OCI-LY7 (cell line): ENCODE measurements at regions not wholly inside any gene's neighbourhood (a gene's known extent, or its start where the extent isn't known, plus 50 kb on each side); places are given as distances from the start of the nearest gene placed in this dataset.

Experiments
- BruUV-seq: library from RNA; stranded (reverse); fragments of 400-500 nt; replicated peaks from 2 replicates; lab custom pipeline; 2021; lab: Mats Ljungman, UMichigan
- CTCF ChIA-PET: fragments of 300-600 bp; sonication (Branson Sonifier 250); formaldehyde crosslinking; loops from one replicate; lab custom pipeline; 2022; ENCODE audit warnings: antibody characterized with exemption; ENCODE audit not compliant: unreplicated experiment; lab: Charles Lee
- POLR2A ChIA-PET: fragments of 300-600 bp; sonication (Branson Sonifier 250); formaldehyde crosslinking; loops from one replicate; lab custom pipeline; 2022; ENCODE audit warnings: antibody characterized with exemption; lab: Charles Lee
- DNase-seq: peaks from one replicate; pipeline ENCODE4 v3.0.0-alpha.2; 2015; ENCODE audit warnings: low spot score
- H2AFZ ChIP-seq: fragments of 200-600 bp; sonication (generic), shearing (Covaris generic); 2 replicates; pipeline ENCODE4 v1.6.1; 2014; ENCODE audit warnings: mild to moderate bottlenecking, antibody characterized with exemption, low read length, moderate library complexity
- H3K27ac ChIP-seq: fragments of 200-600 bp; sonication (generic); 2 replicates; pipeline ENCODE4 v1.5.1; 2014; ENCODE audit warnings: mixed run types, low read depth, mild to moderate bottlenecking, moderate library complexity, low read length, inconsistent platforms; ENCODE audit not compliant: poor library complexity, severe bottlenecking
- H3K36me3 ChIP-seq: fragments of 200-600 bp; sonication (generic); 2 replicates; pipeline ENCODE4 v1.6.1; 2014; ENCODE audit warnings: mild to moderate bottlenecking, antibody characterized with exemption, low read length, moderate library complexity, mixed read lengths; ENCODE audit not compliant: insufficient read depth
- H3K4me1 ChIP-seq: fragments of 200-600 bp; sonication (generic); 2 replicates; pipeline ENCODE4 v1.5.1; 2014; ENCODE audit warnings: mild to moderate bottlenecking, low read length; ENCODE audit not compliant: insufficient read depth, poor library complexity, severe bottlenecking
- H3K4me2 ChIP-seq: fragments of 200-600 bp; sonication (generic); 2 replicates; pipeline ENCODE4 v1.6.1; 2014; ENCODE audit warnings: mild to moderate bottlenecking, low read length
- H3K4me3 ChIP-seq: fragments of 200-600 bp; sonication (generic); 2 replicates; pipeline ENCODE4 v1.5.1; 2014; ENCODE audit warnings: mild to moderate bottlenecking, low read depth, low read length; ENCODE audit not compliant: poor library complexity, severe bottlenecking
- H3K79me2 ChIP-seq: fragments of 200-600 bp; sonication (generic); 2 replicates; pipeline ENCODE4 v1.6.1; 2016; ENCODE audit warnings: low read depth, mild to moderate bottlenecking, low read length, moderate library complexity, mixed read lengths; ENCODE audit not compliant: insufficient read depth
- H3K9me2 ChIP-seq: fragments of 200-600 bp; sonication (generic); 2 replicates; pipeline ENCODE4 v1.6.1; 2016; ENCODE audit warnings: mild to moderate bottlenecking, low read length, mixed read lengths; ENCODE audit not compliant: insufficient read depth
- H3K9me3 ChIP-seq: fragments of 200-600 bp; sonication (generic); 2 replicates; pipeline ENCODE4 v1.6.1; 2014; ENCODE audit warnings: mild to moderate bottlenecking, mixed run types, low read length, mixed read lengths
- H4K20me1 ChIP-seq: fragments of 200-600 bp; sonication (generic); 2 replicates; pipeline ENCODE4 v1.6.1; 2014; ENCODE audit warnings: mild to moderate bottlenecking, antibody characterized with exemption, low read length, moderate library complexity, mixed read lengths; ENCODE audit not compliant: insufficient read depth
- EZH2phosphoT487 ChIP-seq: fragments of 200-600 bp; sonication (generic); IDR thresholded peaks from 2 replicates; pipeline ENCODE4 v1.6.1; 2018; ENCODE audit warnings: low read depth, borderline replicate concordance, mild to moderate bottlenecking, mixed run types, antibody characterized with exemption, low read length, moderate library complexity, mixed read lengths
- intact Hi-C: fragments of 100-400 bp; cut with micrococcal nuclease; formaldehyde crosslinking; loops from one replicate; pipeline ENCODE4 v1.10.0; 2022; ENCODE audit not compliant: unreplicated experiment
- TF ChIP-seq, protein P1 (sequence below): fragments of 200-600 bp; sonication (generic); conservative IDR thresholded peaks from 2 replicates; pipeline ENCODE4 v1.5.1; 2014; ENCODE audit warnings: mild to moderate bottlenecking, antibody characterized with exemption, low read length, moderate library complexity, mixed read lengths

DNA sequence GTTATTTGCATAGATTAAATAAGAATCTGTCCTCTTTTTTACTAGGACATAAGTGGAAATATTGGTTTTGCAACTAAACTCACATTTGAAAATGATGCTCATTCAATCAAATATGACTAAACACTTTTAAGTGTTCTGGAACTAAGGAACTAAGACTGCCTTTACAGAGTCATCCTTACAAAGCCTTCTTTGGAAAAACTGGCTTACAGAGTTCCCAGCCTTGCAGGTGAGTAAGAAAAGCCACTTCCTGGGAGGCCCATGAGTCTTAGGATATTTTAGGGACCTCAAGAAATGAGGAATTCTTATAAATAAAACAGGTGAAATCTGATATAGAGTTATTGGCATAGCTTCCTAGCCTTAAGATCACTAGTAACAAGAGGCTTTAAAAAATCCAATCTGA is 135.5 kb downstream of the ALOX5 start:
- H3K36me3 ChIP-seq: no peaks in the 10 kb centered on the region

DNA sequence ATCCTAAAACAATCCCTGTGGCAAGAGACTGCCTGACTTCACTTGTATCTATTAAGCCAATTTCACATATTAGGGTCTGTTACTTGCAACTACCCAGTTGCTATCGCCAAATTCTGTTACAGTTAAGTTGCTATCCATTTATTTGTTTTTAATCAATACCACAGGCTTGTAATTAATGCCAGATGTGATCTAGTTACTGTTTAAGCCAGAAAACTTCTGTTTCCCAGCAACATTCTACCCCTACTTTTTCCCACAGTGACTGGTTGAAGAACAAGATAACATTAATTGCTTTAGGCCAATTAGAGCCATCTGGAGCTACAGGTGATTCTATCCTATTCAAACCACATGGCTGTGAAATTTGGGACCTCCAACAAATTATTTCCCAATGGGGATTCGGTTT is 131.3 kb downstream of the ALOX5 start:
- Histone ChIP-seq H3K4me1 (no peaks in the 10 kb centered on the region), H3K4me2 (no peak overlapping the region), H3K36me3 (no peaks in the 10 kb centered on the region), H2AFZ (no peak overlapping the region), H4K20me1 (no peaks in the 10 kb centered on the region), H3K79me2 (no peaks in the 10 kb centered on the region), H3K27ac (no peak overlapping the region), H3K9me3 (no peaks in the 10 kb centered on the region), H3K4me3 (no peak overlapping the region), H3K9me2 (no peaks in the 10 kb centered on the region)
- ChIA-PET POLR2A (no interaction called here), CTCF (no interaction called here)
- BruUV-seq: no TSS peak
- intact Hi-C loops: no loop called here
- TF ChIP-seq EZH2phosphoT487: no peak
- TF ChIP-seq, protein P1, sequence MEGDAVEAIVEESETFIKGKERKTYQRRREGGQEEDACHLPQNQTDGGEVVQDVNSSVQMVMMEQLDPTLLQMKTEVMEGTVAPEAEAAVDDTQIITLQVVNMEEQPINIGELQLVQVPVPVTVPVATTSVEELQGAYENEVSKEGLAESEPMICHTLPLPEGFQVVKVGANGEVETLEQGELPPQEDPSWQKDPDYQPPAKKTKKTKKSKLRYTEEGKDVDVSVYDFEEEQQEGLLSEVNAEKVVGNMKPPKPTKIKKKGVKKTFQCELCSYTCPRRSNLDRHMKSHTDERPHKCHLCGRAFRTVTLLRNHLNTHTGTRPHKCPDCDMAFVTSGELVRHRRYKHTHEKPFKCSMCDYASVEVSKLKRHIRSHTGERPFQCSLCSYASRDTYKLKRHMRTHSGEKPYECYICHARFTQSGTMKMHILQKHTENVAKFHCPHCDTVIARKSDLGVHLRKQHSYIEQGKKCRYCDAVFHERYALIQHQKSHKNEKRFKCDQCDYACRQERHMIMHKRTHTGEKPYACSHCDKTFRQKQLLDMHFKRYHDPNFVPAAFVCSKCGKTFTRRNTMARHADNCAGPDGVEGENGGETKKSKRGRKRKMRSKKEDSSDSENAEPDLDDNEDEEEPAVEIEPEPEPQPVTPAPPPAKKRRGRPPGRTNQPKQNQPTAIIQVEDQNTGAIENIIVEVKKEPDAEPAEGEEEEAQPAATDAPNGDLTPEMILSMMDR: no peak
- DNase-seq: no peak

More for the DNA sequence above, 135.5 kb downstream of the ALOX5 start:
- H3K4me3 ChIP-seq: no peak overlapping the region
- ChIA-PET POLR2A (no interaction called here), CTCF (no interaction called here)
- H3K9me2 ChIP-seq: no peaks in the 10 kb centered on the region
- no peak overlapping the region for H2AFZ ChIP-seq
- no peaks in the 10 kb centered on the region for H3K9me3 ChIP-seq
- H3K79me2 ChIP-seq: no peaks in the 10 kb centered on the region
- no peak overlapping the region for H3K4me2 ChIP-seq
- no TSS peak for BruUV-seq
- H3K27ac ChIP-seq: no peak overlapping the region
- intact Hi-C loops: no loop called here
- no peaks in the 10 kb centered on the region for H4K20me1 ChIP-seq
- DNase-seq: no peak
- TF ChIP-seq, protein P1: no peak
- TF ChIP-seq EZH2phosphoT487: no peak
- H3K4me1 ChIP-seq: no peaks in the 10 kb centered on the region

DNA sequence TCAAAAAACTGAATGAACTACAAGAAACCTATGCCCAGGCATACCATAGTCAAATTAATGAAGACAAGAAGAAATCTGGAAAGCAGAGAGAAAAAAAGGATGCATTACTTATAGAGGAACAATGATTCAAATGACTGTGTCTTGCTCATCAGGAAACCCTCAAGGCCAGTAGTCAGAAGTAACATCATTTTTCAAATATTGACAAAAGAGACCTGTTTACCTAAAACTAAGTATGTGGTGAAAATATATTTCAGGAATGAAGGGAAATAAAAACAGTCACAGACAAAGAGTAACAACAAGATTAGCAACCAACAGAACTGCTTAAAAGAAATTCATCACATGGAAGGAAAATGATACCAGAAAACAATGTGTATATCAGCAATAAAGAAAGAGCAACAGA is 128.4 kb downstream of the ALOX5 start:
- ChIA-PET CTCF (no interaction called here), POLR2A (no interaction called here)
- intact Hi-C loops: no loop called here
- H4K20me1 ChIP-seq: no peaks in the 10 kb centered on the region
- H3K4me2 ChIP-seq: no peak overlapping the region
- BruUV-seq: no TSS peak
- no peaks in the 10 kb centered on the region for H3K4me1 ChIP-seq
- DNase-seq: no peak
- no peaks in the 10 kb centered on the region for H3K9me2 ChIP-seq
- no peak overlapping the region for H3K27ac ChIP-seq
- H2AFZ ChIP-seq: no peak overlapping the region
- no peaks in the 10 kb centered on the region for H3K9me3 ChIP-seq
- H3K36me3 ChIP-seq: no peaks in the 10 kb centered on the region
- no peak overlapping the region for H3K4me3 ChIP-seq
- H3K79me2 ChIP-seq: no peaks in the 10 kb centered on the region
- TF ChIP-seq, protein P1: no peak
- no peak for TF ChIP-seq EZH2phosphoT487
